ENCODE measurements at regions not wholly inside any gene's neighbourhood (a gene's known extent, or its start where the extent isn't known, plus 50 kb on each side); places are given as distances from the start of the nearest gene placed in this dataset.

DNA sequence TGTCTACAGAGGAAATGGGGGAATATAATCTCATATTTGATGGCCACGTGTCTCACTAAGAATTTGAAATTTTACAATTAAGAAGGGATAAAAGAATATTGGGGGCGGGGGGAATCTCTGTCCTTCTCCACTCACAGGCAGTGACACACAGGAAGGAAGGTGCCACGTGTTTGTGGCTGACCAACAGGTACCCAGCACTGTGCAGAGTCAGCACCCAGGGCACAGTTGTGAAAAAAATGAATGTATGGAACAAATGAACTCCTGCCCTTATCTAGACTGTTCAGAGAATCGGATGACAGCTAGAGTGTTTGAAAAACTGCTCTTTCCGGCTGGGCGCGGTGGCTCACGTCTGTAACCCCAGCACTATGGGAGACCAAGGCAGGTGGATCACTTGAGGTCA lies 317.0 kb upstream of the MYT1L start:
- TF ChIP-seq, protein P1, sequence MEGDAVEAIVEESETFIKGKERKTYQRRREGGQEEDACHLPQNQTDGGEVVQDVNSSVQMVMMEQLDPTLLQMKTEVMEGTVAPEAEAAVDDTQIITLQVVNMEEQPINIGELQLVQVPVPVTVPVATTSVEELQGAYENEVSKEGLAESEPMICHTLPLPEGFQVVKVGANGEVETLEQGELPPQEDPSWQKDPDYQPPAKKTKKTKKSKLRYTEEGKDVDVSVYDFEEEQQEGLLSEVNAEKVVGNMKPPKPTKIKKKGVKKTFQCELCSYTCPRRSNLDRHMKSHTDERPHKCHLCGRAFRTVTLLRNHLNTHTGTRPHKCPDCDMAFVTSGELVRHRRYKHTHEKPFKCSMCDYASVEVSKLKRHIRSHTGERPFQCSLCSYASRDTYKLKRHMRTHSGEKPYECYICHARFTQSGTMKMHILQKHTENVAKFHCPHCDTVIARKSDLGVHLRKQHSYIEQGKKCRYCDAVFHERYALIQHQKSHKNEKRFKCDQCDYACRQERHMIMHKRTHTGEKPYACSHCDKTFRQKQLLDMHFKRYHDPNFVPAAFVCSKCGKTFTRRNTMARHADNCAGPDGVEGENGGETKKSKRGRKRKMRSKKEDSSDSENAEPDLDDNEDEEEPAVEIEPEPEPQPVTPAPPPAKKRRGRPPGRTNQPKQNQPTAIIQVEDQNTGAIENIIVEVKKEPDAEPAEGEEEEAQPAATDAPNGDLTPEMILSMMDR (conservative IDR thresholded peaks at IDR 0.05; ENCODE audit: low read depth, low read length) = no peak
- no peak for TF ChIP-seq POLR2A (IDR thresholded peaks at IDR 0.05; ENCODE audit: low read depth, low read length)
- no peak for TF ChIP-seq NFE2L2 (IDR thresholded peaks at IDR 0.05; ENCODE audit: low read depth, low read length)
- TF ChIP-seq FOS (IDR thresholded peaks at IDR 0.05; ENCODE audit: low read depth, low read length) = no peak
- TF ChIP-seq MAFK (IDR thresholded peaks at IDR 0.05; ENCODE audit: low read depth, low read length) = no peak
- TF ChIP-seq RAD21 (IDR thresholded peaks at IDR 0.05; ENCODE audit: low read length) = no peak
- TF ChIP-seq RFX5 (IDR thresholded peaks at IDR 0.05; ENCODE audit: low read depth, low read length) = no peak
